ENCODE measurements at regions not wholly inside any gene's neighbourhood (a gene's known extent, or its start where the extent isn't known, plus 50 kb on each side); places are given as distances from the start of the nearest gene placed in this dataset.

DNA sequence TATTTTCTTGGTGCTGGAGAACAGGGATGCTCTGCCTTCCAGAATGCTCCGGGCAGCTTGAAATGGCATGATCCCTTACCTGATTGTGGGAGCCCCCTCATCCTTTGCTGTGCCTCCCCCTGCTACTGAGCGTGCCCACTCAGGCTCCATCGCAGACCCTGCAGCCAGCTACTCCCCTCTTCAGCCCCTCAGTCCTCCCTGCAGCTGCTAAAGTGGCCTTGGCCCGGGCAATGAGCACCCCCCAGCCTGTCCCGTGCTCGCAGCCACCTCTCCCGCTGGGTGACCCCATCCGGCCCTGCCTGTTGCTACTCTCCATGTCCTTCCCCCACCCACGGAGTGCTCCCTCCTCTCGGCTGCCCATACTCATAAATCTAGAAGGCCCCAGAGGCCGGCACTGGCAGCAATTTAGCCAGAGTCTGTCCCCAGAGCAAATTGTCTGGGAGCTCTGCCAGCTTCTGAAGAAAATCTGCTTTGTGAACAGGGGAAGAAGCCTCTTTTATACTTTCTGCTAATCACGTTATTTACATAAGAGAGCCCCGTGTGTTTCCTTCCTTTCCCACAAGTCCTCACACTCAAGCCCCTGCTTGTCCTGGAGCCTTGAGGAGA is 143.7 kb upstream of the FRMD6 start:
- H3K36me3 ChIP-seq (ENCODE audit: insufficient read depth, low read length) = no peaks in the 10 kb centered on the region
- no peaks in the 10 kb centered on the region for H4K20me1 ChIP-seq (ENCODE audit: insufficient read depth, low read depth, low read length)
- no peaks in the 10 kb centered on the region for H3K27me3 ChIP-seq (ENCODE audit: low read length)
- H3K4me2 ChIP-seq (ENCODE audit: low read depth, low read length, poor library complexity, severe bottlenecking) = no peak overlapping the region
- no peaks in the 10 kb centered on the region for H3K9me3 ChIP-seq (ENCODE audit: low read length)
- no peak overlapping the region for H3K9ac ChIP-seq (ENCODE audit: low read length)
- no peaks in the 10 kb centered on the region for H3K9me2 ChIP-seq (replicated peaks; ENCODE audit: insufficient read depth, low read length)
- H3K79me2 ChIP-seq (ENCODE audit: low read length) = no peaks in the 10 kb centered on the region
- H3K27ac ChIP-seq (ENCODE audit: low read length) = no peak overlapping the region
- H3K4me3 ChIP-seq (ENCODE audit: low read length) = no peak overlapping the region
- H2AFZ ChIP-seq (ENCODE audit: low read length) = no peak overlapping the region
- H3K4me1 ChIP-seq (ENCODE audit: low read length) = peaks cover 5% of the 10 kb centered on the region; the same call in 1 of the 2 replicates
- no peak for DNase-seq

DNA sequence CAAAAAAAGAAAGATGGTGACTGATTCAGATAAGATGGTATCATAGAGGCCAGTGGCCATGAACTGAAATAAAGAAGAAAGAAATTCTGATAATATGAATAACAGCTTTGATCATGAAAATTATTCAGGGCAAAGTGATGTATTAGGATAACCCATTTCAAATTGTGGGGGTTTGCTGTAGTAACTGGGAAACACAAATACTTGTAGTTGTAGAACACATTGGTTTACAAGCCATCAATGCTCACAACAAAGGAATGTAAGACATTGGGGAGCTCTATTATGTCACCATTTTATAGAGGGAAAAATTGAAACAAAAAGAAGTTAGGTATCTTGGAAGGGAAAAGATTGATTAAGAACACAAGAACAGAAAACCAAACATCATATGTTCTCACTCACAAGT is 140.4 kb upstream of the FRMD6 start:
- H3K36me3 ChIP-seq (ENCODE audit: insufficient read depth, low read length) = no peaks in the 10 kb centered on the region

DNA sequence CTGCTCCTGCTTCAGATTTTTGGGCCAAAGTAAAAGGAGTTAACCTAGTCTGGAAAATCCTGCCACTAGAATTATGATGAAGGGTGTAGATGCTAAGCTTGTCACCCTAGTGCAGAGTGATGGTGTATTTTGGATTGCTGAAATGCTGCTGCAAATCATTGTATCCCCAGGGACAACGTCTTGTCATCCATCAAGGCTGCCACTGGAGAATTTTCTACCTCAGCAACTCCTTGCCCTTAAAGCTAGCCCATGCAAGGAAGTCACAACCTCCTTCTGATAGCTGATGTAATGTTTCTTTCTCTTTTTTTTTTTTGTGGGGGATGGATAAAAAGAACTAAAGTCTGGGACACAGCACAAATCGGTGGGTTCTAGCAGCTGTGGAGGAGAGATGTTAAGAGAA is 139.4 kb upstream of the FRMD6 start:
- no peaks in the 10 kb centered on the region for H3K9me3 ChIP-seq (ENCODE audit: low read length)

More for the DNA sequence above, 140.4 kb upstream of the FRMD6 start:
- no peaks in the 10 kb centered on the region for H3K9me2 ChIP-seq (replicated peaks; ENCODE audit: insufficient read depth, low read length)
- no peak overlapping the region for H3K9ac ChIP-seq (ENCODE audit: low read length)
- H3K79me2 ChIP-seq (ENCODE audit: low read length) = no peaks in the 10 kb centered on the region
- no peak for DNase-seq
- peaks cover 5% of the 10 kb centered on the region; the same call in 1 of the 2 replicates for H3K4me1 ChIP-seq (ENCODE audit: low read length)
- no peaks in the 10 kb centered on the region for H4K20me1 ChIP-seq (ENCODE audit: insufficient read depth, low read depth, low read length)
- H3K4me2 ChIP-seq (ENCODE audit: low read depth, low read length, poor library complexity, severe bottlenecking) = no peak overlapping the region
- H2AFZ ChIP-seq (ENCODE audit: low read length) = no peak overlapping the region
- no peaks in the 10 kb centered on the region for H3K27me3 ChIP-seq (ENCODE audit: low read length)
- no peaks in the 10 kb centered on the region for H3K9me3 ChIP-seq (ENCODE audit: low read length)
- no peak overlapping the region for H3K27ac ChIP-seq (ENCODE audit: low read length)
- H3K4me3 ChIP-seq (ENCODE audit: low read length) = no peak overlapping the region

DNA sequence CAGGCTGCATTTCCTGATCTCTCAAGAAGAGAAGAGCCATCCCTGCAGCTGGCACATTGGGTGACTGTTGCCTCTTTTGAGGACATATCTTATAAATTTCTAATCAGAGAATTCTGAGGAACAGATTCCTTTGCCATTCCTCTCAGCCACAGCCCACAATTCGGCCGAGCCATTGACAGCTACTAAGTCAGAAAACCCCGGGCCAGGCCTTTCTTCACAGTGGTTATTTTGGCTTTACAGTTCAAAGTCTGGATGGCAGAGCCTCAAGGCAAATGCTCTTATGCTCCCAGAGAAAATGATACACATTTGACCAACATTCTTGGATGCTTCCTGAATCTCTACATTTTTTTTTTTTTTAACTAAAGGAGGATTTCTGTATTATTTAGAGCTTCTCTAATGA is 138.4 kb upstream of the FRMD6 start:
- Histone ChIP-seq H3K4me1 (ENCODE audit: low read length) (peaks cover 1% of the 10 kb centered on the region; the same call in 1 of the 2 replicates), H3K79me2 (ENCODE audit: low read length) (no peaks in the 10 kb centered on the region), H2AFZ (ENCODE audit: low read length) (no peak overlapping the region)

More for the DNA sequence above, 139.4 kb upstream of the FRMD6 start:
- Histone ChIP-seq H2AFZ (ENCODE audit: low read length) (no peak overlapping the region), H3K9ac (ENCODE audit: low read length) (no peak overlapping the region), H3K27me3 (ENCODE audit: low read length) (no peaks in the 10 kb centered on the region), H3K4me3 (ENCODE audit: low read length) (no peak overlapping the region), H3K9me2 (replicated peaks; ENCODE audit: insufficient read depth, low read length) (no peaks in the 10 kb centered on the region), H3K4me2 (ENCODE audit: low read depth, low read length, poor library complexity, severe bottlenecking) (no peak overlapping the region), H3K4me1 (ENCODE audit: low read length) (peaks cover 5% of the 10 kb centered on the region; the same call in 1 of the 2 replicates), H3K27ac (ENCODE audit: low read length) (no peak overlapping the region), H3K36me3 (ENCODE audit: insufficient read depth, low read length) (no peaks in the 10 kb centered on the region), H3K79me2 (ENCODE audit: low read length) (no peaks in the 10 kb centered on the region), H4K20me1 (ENCODE audit: insufficient read depth, low read depth, low read length) (no peaks in the 10 kb centered on the region)
- no peak for DNase-seq

DNA sequence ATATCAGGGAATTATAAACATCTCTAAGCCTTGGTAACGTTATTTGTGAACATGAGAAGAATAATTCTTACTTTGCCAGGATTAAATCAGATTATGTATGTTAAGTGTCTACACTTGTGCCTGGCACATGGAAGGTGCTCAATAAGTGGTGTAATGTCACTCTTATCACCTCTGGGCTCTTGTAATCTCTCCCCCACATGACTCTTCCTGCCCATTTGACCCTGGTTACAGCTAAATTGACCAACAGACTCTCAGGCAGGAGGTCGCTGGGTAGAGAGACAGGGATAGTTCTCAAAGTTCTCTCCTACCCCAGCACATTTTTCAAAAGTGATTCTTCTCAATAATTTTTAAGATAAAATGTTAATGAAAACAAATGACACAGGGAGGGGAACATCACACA is 137.8 kb upstream of the FRMD6 start:
- Histone ChIP-seq H3K9ac (ENCODE audit: low read length) (no peak overlapping the region), H3K36me3 (ENCODE audit: insufficient read depth, low read length) (no peaks in the 10 kb centered on the region), H3K4me2 (ENCODE audit: low read depth, low read length, poor library complexity, severe bottlenecking) (no peak overlapping the region), H3K9me2 (replicated peaks; ENCODE audit: insufficient read depth, low read length) (no peaks in the 10 kb centered on the region), H4K20me1 (ENCODE audit: insufficient read depth, low read depth, low read length) (no peaks in the 10 kb centered on the region), H3K79me2 (ENCODE audit: low read length) (no peaks in the 10 kb centered on the region), H3K9me3 (ENCODE audit: low read length) (no peaks in the 10 kb centered on the region), H3K27ac (ENCODE audit: low read length) (no peak overlapping the region), H3K4me3 (ENCODE audit: low read length) (no peak overlapping the region), H3K27me3 (ENCODE audit: low read length) (no peaks in the 10 kb centered on the region), H3K4me1 (ENCODE audit: low read length) (no peaks in the 10 kb centered on the region), H2AFZ (ENCODE audit: low read length) (no peak overlapping the region)
- no peak for DNase-seq

More for the DNA sequence above, 138.4 kb upstream of the FRMD6 start:
- no peaks in the 10 kb centered on the region for H4K20me1 ChIP-seq (ENCODE audit: insufficient read depth, low read depth, low read length)
- no peaks in the 10 kb centered on the region for H3K9me3 ChIP-seq (ENCODE audit: low read length)
- no peak overlapping the region for H3K27ac ChIP-seq (ENCODE audit: low read length)
- no peak overlapping the region for H3K9ac ChIP-seq (ENCODE audit: low read length)
- no peaks in the 10 kb centered on the region for H3K27me3 ChIP-seq (ENCODE audit: low read length)
- H3K4me3 ChIP-seq (ENCODE audit: low read length) = no peak overlapping the region
- no peak for DNase-seq
- no peaks in the 10 kb centered on the region for H3K36me3 ChIP-seq (ENCODE audit: insufficient read depth, low read length)
- no peaks in the 10 kb centered on the region for H3K9me2 ChIP-seq (replicated peaks; ENCODE audit: insufficient read depth, low read length)
- H3K4me2 ChIP-seq (ENCODE audit: low read depth, low read length, poor library complexity, severe bottlenecking) = no peak overlapping the region

DNA sequence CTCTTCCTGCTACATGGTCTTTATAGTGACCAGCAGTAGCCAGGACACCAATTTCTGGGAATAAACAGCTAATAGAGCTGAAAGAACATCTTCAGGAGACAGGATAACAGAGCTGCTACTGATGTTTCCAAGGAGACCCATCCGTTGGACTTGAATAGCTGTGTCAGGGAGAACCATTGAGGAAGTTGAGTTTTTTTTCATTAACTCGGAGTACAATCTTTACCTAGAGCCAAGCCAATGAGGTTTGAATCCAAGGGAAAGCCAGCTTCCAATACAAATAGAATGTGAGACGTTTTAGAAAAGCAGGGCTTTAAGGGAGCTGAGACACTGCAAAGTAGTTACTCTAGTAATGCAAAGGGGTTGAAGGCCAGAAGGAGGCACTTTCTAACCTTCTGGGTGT is 136.1 kb upstream of the FRMD6 start:
- Histone ChIP-seq H3K4me3 (ENCODE audit: low read length) (no peak overlapping the region), H3K36me3 (ENCODE audit: insufficient read depth, low read length) (no peaks in the 10 kb centered on the region), H4K20me1 (ENCODE audit: insufficient read depth, low read depth, low read length) (no peaks in the 10 kb centered on the region), H3K9ac (ENCODE audit: low read length) (no peak overlapping the region), H3K4me1 (ENCODE audit: low read length) (no peaks in the 10 kb centered on the region), H3K79me2 (ENCODE audit: low read length) (no peaks in the 10 kb centered on the region), H3K27me3 (ENCODE audit: low read length) (no peaks in the 10 kb centered on the region), H2AFZ (ENCODE audit: low read length) (no peak overlapping the region), H3K9me2 (replicated peaks; ENCODE audit: insufficient read depth, low read length) (no peaks in the 10 kb centered on the region), H3K4me2 (ENCODE audit: low read depth, low read length, poor library complexity, severe bottlenecking) (no peak overlapping the region), H3K27ac (ENCODE audit: low read length) (no peak overlapping the region), H3K9me3 (ENCODE audit: low read length) (no peaks in the 10 kb centered on the region)
- no peak for DNase-seq

DNA sequence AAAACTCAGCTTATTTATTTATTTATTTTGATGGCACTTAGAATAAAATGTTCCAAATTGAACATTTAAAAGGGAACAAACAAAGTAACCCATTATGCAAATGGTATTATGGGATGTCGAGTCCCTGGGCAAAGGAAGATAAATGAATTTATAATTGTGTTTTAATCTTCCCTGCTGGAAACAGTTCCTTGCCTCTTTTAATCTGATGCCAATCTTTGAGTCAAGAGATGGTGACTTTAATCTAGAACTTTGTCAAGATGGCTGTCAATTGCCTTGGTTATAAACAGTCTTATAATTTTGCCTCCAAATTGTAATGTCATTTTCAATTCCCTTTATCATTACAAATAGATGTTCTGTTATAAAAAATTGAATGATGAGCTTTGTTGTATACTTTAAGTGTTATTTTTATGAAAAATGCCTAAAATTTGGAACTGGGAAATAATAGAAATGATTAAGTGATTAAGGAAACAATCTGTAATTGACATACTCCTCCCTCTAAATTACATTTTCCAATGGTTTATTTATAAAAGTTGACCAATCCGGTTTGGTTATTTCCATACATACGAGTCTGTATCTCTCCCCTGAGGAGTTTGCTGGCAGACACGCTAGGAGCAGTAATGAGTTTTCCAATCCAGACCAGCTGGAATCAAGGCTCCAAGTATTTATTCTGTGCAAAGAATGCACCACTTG is 134.9 kb upstream of the FRMD6 start:
- Histone ChIP-seq H3K27ac (ENCODE audit: low read length) (no peak overlapping the region), H3K9me2 (replicated peaks; ENCODE audit: insufficient read depth, low read length) (no peaks in the 10 kb centered on the region), H3K36me3 (ENCODE audit: insufficient read depth, low read length) (no peaks in the 10 kb centered on the region), H3K79me2 (ENCODE audit: low read length) (no peaks in the 10 kb centered on the region), H2AFZ (ENCODE audit: low read length) (no peak overlapping the region), H3K4me2 (ENCODE audit: low read depth, low read length, poor library complexity, severe bottlenecking) (no peak overlapping the region), H3K9me3 (ENCODE audit: low read length) (no peaks in the 10 kb centered on the region), H3K4me3 (ENCODE audit: low read length) (no peak overlapping the region), H4K20me1 (ENCODE audit: insufficient read depth, low read depth, low read length) (no peaks in the 10 kb centered on the region), H3K27me3 (ENCODE audit: low read length) (no peaks in the 10 kb centered on the region), H3K4me1 (ENCODE audit: low read length) (no peaks in the 10 kb centered on the region), H3K9ac (ENCODE audit: low read length) (no peak overlapping the region)
- no peak for DNase-seq

DNA sequence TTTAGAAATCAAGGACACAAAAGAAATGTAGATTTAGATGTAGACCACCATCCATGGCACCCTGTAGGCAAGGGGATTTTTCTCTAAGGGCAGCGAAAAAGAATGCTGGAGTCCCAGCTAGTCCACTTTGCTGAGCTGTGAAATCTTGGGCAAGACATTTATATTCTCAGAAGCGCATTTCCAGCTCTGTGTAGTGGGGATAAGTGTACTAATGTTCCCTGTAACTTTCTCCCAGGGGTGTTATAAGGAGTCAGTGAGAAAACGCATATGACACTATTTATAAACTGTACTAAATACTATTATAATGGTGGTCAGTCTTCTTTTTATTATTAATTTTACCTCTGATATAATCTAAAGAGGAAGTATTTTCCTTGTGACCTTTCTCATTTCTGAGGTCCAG is 133.4 kb upstream of the FRMD6 start:
- H3K27ac ChIP-seq (ENCODE audit: low read length) = no peak overlapping the region
- H3K36me3 ChIP-seq (ENCODE audit: insufficient read depth, low read length) = no peaks in the 10 kb centered on the region
- peaks cover 3% of the 10 kb centered on the region; the same call in 1 of the 2 replicates for H3K4me1 ChIP-seq (ENCODE audit: low read length)
- no peaks in the 10 kb centered on the region for H3K9me2 ChIP-seq (replicated peaks; ENCODE audit: insufficient read depth, low read length)
- no peaks in the 10 kb centered on the region for H3K27me3 ChIP-seq (ENCODE audit: low read length)
- H4K20me1 ChIP-seq (ENCODE audit: insufficient read depth, low read depth, low read length) = no peaks in the 10 kb centered on the region
- H3K9ac ChIP-seq (ENCODE audit: low read length) = no peak overlapping the region
- no peak for DNase-seq
- H3K4me2 ChIP-seq (ENCODE audit: low read depth, low read length, poor library complexity, severe bottlenecking) = no peak overlapping the region
- H3K79me2 ChIP-seq (ENCODE audit: low read length) = no peaks in the 10 kb centered on the region
- H3K4me3 ChIP-seq (ENCODE audit: low read length) = no peak overlapping the region
- no peaks in the 10 kb centered on the region for H3K9me3 ChIP-seq (ENCODE audit: low read length)
- H2AFZ ChIP-seq (ENCODE audit: low read length) = no peak overlapping the region
